ENCODE measurements at regions not wholly inside any gene's neighbourhood (a gene's known extent, or its start where the extent isn't known, plus 50 kb on each side); places are given as distances from the start of the nearest gene placed in this dataset.

- no peak for TF ChIP-seq CTCF (conservative IDR thresholded peaks at IDR 0.05; ENCODE audit: low read depth)
- POLR2A ChIA-PET (ENCODE audit: low non-redundant PET): no interaction called here
- no peak overlapping the region for H3K27ac ChIP-seq
- CTCF ChIA-PET: no interaction called here
- DNase-seq (ENCODE audit: low spot score): no peak
Measured at GRCh38 chr10:57979491-57979890, 288.2 kb downstream of the IPMK start.

- ChIA-PET CTCF (no interaction called here), POLR2A (ENCODE audit: low non-redundant PET) (no interaction called here)
- H3K27ac ChIP-seq: no peak overlapping the region
- DNase-seq (ENCODE audit: low spot score): no peak
- TF ChIP-seq CTCF (conservative IDR thresholded peaks at IDR 0.05; ENCODE audit: low read depth): no peak
Measured at GRCh38 chr10:57977262-57977661, 290.4 kb downstream of the IPMK start.

GRCh38 chr10:57973451-57973850, 294.2 kb downstream of the IPMK start:
- ChIA-PET POLR2A (ENCODE audit: low non-redundant PET) (no interaction called here), CTCF (interaction anchor here (0.6 kb wide), 1 partner anchor 1311 kb away, joined by 3 read pairs; no protein-coding TSS in a partner anchor)
- TF ChIP-seq CTCF (conservative IDR thresholded peaks at IDR 0.05; ENCODE audit: low read depth): no peak
- no peak overlapping the region for H3K27ac ChIP-seq
- no peak for DNase-seq (ENCODE audit: low spot score)

GRCh38 chr10:57972783-57973182, 294.9 kb downstream of the IPMK start:
- H3K27ac ChIP-seq: no peak overlapping the region
- no peak for TF ChIP-seq CTCF (conservative IDR thresholded peaks at IDR 0.05; ENCODE audit: low read depth)
- CTCF ChIA-PET: no interaction called here
- POLR2A ChIA-PET (ENCODE audit: low non-redundant PET): no interaction called here
- DNase-seq (ENCODE audit: low spot score): no peak

GRCh38 chr10:57968328-57969016, 299.2 kb downstream of the IPMK start:
- no peak for DNase-seq (ENCODE audit: low spot score)
- no peak for TF ChIP-seq CTCF (conservative IDR thresholded peaks at IDR 0.05; ENCODE audit: low read depth)
- POLR2A ChIA-PET (ENCODE audit: low non-redundant PET): no interaction called here
- no peak overlapping the region for H3K27ac ChIP-seq
- CTCF ChIA-PET: no interaction called here

GRCh38 chr10:57964351-57964750, 303.3 kb downstream of the IPMK start:
- no peak for TF ChIP-seq CTCF (conservative IDR thresholded peaks at IDR 0.05; ENCODE audit: low read depth)
- no peak for DNase-seq (ENCODE audit: low spot score)
- POLR2A ChIA-PET (ENCODE audit: low non-redundant PET): no interaction called here
- H3K27ac ChIP-seq: no peak overlapping the region
- CTCF ChIA-PET: no interaction called here
